Neural crest cell (in vitro differentiated cells): ENCODE measurements at regions not wholly inside any gene's neighbourhood (a gene's known extent, or its start where the extent isn't known, plus 50 kb on each side); places are given as distances from the start of the nearest gene placed in this dataset.

Experiments used
- DNase-seq: peaks from one replicate; pipeline ENCODE4 v3.0.0; 2021; ENCODE audit warnings: low read depth, mixed read lengths, low spot score
- H3K27ac Mint-ChIP-seq: one replicate; pipeline ENCODE4 v1.8.0; 2021; ENCODE audit warnings: mild to moderate bottlenecking, mixed read lengths; ENCODE audit not compliant: unreplicated experiment
- H3K27me3 Mint-ChIP-seq: 2 replicates; pipeline ENCODE4 v1.8.0; 2021; ENCODE audit warnings: low read depth, mild to moderate bottlenecking, mixed read lengths
- H3K36me3 Mint-ChIP-seq: 2 replicates; pipeline ENCODE4 v1.8.0; 2021; ENCODE audit warnings: low read depth, mild to moderate bottlenecking, mixed read lengths
- H3K4me1 Mint-ChIP-seq: 2 replicates; pipeline ENCODE4 v1.8.0; 2021; ENCODE audit warnings: mixed read lengths
- H3K4me3 Mint-ChIP-seq: one replicate; pipeline ENCODE4 v1.8.0; 2021; ENCODE audit warnings: mild to moderate bottlenecking, mixed read lengths
- H3K9me3 Mint-ChIP-seq: 2 replicates; pipeline ENCODE4 v1.8.0; 2021; ENCODE audit warnings: mixed read lengths
- CTCF ChIP-seq: fragments of 200-600 bp; sonication (generic); conservative IDR thresholded peaks from 2 replicates; pipeline ENCODE4 v1.5.0; 2021; ENCODE audit warnings: antibody characterized with exemption, mild to moderate bottlenecking

- no peaks in the 10 kb centered on the region for H3K4me1 Mint-ChIP-seq
Observed at GRCh38 chr17:70544317-70544716, 375.0 kb downstream of the KCNJ2 start.

GRCh38 chr17:70552230-70552981 is 383.1 kb downstream of the KCNJ2 start:
- peak; percentile 81 for TF ChIP-seq CTCF
- no peak overlapping the region for H3K27ac Mint-ChIP-seq
- no peak overlapping the region for H3K4me3 Mint-ChIP-seq
- no peaks in the 10 kb centered on the region for H3K27me3 Mint-ChIP-seq
- DNase-seq, result no peak
- H3K9me3 Mint-ChIP-seq, result no peaks in the 10 kb centered on the region
- H3K4me1 Mint-ChIP-seq, result peaks cover 19% of the 10 kb centered on the region
- peaks cover 3% of the 10 kb centered on the region for H3K36me3 Mint-ChIP-seq

More at GRCh38 chr17:70544317-70544716, 375.0 kb downstream of the KCNJ2 start:
- DNase-seq, result no peak
- Mint-ChIP-seq H3K9me3 (no peaks in the 10 kb centered on the region), H3K4me3 (no peak overlapping the region), H3K27me3 (no peaks in the 10 kb centered on the region), H3K36me3 (peaks cover 3% of the 10 kb centered on the region), H3K27ac (no peak overlapping the region)
- no peak for TF ChIP-seq CTCF

- H3K27me3 Mint-ChIP-seq, result no peaks in the 10 kb centered on the region
- H3K4me3 Mint-ChIP-seq, result no peak overlapping the region
- no peak overlapping the region for H3K27ac Mint-ChIP-seq
- peaks cover 3% of the 10 kb centered on the region for H3K36me3 Mint-ChIP-seq
- no peak for DNase-seq
- peaks cover 19% of the 10 kb centered on the region for H3K4me1 Mint-ChIP-seq
- H3K9me3 Mint-ChIP-seq, result no peaks in the 10 kb centered on the region
- TF ChIP-seq CTCF, result no peak
Observed at GRCh38 chr17:70552982-70553334, 383.6 kb downstream of the KCNJ2 start.

- no peak overlapping the region for H3K4me3 Mint-ChIP-seq
- no peak for TF ChIP-seq CTCF
- peaks cover 17% of the 10 kb centered on the region for H3K4me1 Mint-ChIP-seq
- no peaks in the 10 kb centered on the region for H3K27me3 Mint-ChIP-seq
- peaks cover 2% of the 10 kb centered on the region for H3K36me3 Mint-ChIP-seq
- H3K9me3 Mint-ChIP-seq, result no peaks in the 10 kb centered on the region
- H3K27ac Mint-ChIP-seq, result no peak overlapping the region
- DNase-seq, result no peak
Observed at GRCh38 chr17:70555723-70556122, 386.4 kb downstream of the KCNJ2 start.

- TF ChIP-seq CTCF, result no peak
- Mint-ChIP-seq H3K4me3 (no peak overlapping the region), H3K9me3 (no peaks in the 10 kb centered on the region), H3K36me3 (no peaks in the 10 kb centered on the region), H3K27me3 (no peaks in the 10 kb centered on the region), H3K27ac (no peak overlapping the region), H3K4me1 (no peaks in the 10 kb centered on the region)
- no peak for DNase-seq
Observed at GRCh38 chr17:70558821-70559220, 389.5 kb downstream of the KCNJ2 start.
